ENCODE measurements at regions not wholly inside any gene's neighbourhood (a gene's known extent, or its start where the extent isn't known, plus 50 kb on each side); places are given as distances from the start of the nearest gene placed in this dataset.
"Not testable (repeated sequence)": the region's sequence is repeated elsewhere in the genome, so short reads cannot be mapped to it uniquely, and the experiment has no call there.

DNA sequence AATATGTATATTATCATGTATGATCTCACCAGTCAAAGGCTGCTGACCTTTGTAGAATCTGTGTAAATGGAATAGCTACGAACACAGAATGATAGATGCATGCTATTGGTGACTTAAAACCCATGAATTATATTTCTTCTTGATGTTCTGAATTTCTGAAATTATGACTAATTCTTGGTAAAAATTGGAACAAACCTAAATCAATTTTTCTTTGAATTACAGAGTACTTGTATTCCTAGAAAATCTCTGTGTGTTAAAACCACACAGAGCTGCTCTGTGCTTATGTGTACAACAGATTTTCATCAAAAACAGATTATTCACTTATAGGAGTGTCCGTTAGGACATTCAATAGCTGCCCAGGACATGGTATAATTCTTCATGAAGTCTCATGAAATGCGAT is 108.3 kb upstream of the MDFIC start:
- TF ChIP-seq, protein P1, sequence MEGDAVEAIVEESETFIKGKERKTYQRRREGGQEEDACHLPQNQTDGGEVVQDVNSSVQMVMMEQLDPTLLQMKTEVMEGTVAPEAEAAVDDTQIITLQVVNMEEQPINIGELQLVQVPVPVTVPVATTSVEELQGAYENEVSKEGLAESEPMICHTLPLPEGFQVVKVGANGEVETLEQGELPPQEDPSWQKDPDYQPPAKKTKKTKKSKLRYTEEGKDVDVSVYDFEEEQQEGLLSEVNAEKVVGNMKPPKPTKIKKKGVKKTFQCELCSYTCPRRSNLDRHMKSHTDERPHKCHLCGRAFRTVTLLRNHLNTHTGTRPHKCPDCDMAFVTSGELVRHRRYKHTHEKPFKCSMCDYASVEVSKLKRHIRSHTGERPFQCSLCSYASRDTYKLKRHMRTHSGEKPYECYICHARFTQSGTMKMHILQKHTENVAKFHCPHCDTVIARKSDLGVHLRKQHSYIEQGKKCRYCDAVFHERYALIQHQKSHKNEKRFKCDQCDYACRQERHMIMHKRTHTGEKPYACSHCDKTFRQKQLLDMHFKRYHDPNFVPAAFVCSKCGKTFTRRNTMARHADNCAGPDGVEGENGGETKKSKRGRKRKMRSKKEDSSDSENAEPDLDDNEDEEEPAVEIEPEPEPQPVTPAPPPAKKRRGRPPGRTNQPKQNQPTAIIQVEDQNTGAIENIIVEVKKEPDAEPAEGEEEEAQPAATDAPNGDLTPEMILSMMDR (IDR thresholded peaks at IDR 0.05; ENCODE audit: borderline replicate concordance, control extremely low read depth, extremely low read depth, insufficient read depth, missing control alignments) = no peak
- no peak for DNase-seq (ENCODE audit: low spot score)
- in situ Hi-C loops (cut with MboI; ENCODE audit: low sequenced_read_pairs, unreplicated experiment) = no loop called here

DNA sequence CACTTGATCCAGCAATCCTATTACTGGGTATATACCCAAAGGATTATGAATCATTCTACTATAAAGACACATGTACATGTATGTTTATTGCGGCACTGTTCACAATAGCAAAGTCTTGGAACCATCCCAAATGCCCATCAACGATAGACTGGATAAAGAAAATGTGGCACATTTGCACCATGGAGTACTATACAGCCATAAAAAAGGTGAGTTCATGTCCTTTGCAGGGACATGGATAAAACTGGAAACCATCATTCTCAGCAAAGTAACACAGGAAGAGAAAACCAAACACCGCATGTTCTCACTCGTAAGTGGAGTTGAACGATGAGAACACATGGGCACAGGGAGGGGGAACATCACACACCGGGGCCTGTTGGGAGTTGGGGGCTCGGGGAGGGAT is 104.9 kb upstream of the MDFIC start:
- in situ Hi-C loops (cut with MboI; ENCODE audit: low sequenced_read_pairs, unreplicated experiment); DNase-seq (ENCODE audit: low spot score): not testable (repeated sequence)

DNA sequence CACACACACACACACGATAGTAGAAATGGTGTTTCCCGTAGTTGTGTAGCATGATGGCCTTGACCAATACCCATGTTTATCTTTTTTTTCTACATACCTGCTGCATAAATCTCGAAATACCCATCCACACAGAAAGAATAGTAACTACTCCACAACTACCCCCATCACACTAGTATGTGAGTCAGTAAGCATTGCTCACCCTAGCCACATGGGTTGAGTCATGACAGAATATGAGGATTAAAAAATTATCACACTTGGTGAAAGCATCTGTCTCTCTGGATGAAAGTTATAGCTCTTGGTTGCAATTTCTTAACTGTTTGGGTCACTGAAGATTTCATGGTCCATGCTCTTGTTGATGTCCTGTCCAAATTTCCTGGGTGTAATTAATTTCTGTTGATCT is 103.4 kb upstream of the MDFIC start:
- in situ Hi-C loops (cut with MboI; ENCODE audit: low sequenced_read_pairs, unreplicated experiment) = no loop called here
- no peak for DNase-seq (ENCODE audit: low spot score)
- TF ChIP-seq, protein P1 (IDR thresholded peaks at IDR 0.05; ENCODE audit: borderline replicate concordance, control extremely low read depth, extremely low read depth, insufficient read depth, missing control alignments) = no peak

DNA sequence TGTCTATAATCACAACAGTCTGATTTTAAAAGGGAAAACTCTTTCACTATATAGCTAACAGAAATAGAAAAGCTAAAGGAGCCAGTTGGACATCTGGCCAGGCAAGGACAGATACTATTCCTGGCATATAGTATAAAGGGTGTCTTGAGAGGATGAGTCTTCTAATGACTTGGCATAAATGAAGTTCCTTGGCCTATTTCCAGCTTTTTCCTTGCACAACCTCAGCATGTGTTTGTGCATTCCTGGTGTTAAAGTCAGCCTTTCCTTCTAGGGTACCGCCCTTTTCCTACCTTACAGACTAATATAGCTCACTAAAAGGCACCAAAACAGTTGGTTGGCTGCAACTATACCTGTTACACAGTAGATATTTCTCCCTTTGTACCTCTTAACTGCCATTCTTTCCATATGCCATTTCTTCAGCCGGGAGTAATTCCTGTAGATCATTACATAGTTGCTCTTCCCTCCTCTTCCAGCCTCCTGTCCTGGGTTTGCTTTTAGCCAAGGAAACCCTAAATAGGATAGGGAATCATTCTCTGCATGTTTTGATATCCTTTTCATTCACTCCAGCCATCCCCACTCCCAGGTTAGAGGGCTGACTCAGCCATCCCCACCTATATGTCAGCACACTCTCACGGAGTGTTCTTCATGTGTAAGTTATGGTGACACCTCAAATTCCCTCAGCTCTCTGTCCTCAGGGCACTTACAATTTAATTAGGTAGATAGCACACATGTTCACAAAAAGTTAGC is 102.1 kb upstream of the MDFIC start:
- in situ Hi-C loops (cut with MboI; ENCODE audit: low sequenced_read_pairs, unreplicated experiment) = no loop called here
- TF ChIP-seq, protein P1 (IDR thresholded peaks at IDR 0.05; ENCODE audit: borderline replicate concordance, control extremely low read depth, extremely low read depth, insufficient read depth, missing control alignments) = no peak

DNA sequence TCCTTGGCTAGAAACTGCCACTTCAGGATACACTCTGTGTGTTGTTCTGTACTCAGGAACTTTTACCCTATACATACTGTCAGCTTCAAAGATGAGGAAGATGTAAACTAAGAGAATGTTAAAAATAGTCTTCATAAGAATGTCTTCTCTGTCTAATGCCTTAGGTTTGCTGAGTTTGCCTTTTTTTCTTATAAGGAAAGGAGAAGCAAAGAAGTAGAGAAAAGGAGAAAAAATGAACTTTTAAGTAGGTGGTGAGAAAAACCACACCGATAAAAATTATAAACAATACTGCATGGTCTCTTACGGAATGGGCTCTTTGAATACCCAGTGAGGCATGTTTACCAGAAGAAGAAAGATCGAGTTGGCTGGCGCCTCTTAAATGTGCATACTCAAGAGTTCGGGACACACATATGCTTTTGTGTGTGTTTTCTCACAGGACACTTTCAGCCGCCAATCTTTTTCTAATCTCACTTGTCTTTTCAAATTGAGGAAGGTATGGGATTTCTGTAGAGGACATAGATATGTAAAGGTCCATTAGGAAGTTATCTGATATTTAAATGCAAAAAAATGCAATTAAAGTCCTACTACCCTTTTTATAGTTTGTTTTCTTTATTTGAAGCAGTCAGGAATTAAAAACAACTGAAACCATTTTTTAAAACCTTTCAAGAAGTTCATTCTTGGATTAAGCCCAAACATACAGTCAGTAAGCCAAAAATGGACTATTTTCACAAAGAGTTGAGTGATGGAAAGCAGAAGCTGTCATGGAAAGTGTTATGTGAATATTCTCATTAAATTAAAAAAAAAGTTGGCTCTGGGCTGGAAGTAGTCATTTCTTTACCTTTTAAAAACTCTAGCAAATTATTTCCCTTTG is 100.6 kb upstream of the MDFIC start:
- in situ Hi-C loops (cut with MboI; ENCODE audit: low sequenced_read_pairs, unreplicated experiment) = no loop called here
- TF ChIP-seq, protein P1 (IDR thresholded peaks at IDR 0.05; ENCODE audit: borderline replicate concordance, control extremely low read depth, extremely low read depth, insufficient read depth, missing control alignments) = no peak
- DNase-seq (ENCODE audit: low spot score) = no peak

More for the DNA sequence above, 102.1 kb upstream of the MDFIC start:
- no peak for DNase-seq (ENCODE audit: low spot score)

DNA sequence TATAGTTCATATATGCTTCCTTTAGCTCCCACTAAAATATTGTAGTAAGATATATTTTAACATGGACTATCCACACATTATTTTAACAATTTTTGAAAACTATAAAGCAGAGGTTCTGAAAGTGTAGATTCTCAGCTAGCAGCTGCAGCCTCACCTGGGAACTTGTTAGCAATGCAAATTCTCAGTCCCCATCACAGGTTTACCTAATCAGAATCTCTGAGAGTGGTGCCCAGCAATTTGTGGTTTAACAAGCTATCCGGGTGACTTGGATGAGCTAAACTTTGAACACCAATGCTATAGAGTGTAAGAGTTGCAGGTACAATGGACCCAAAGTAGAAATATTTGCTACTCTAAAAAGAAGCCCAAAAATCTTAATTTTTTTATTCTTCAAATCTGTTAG is 99.8 kb upstream of the MDFIC start:
- in situ Hi-C loops (cut with MboI; ENCODE audit: low sequenced_read_pairs, unreplicated experiment) = no loop called here
- TF ChIP-seq, protein P1 (IDR thresholded peaks at IDR 0.05; ENCODE audit: borderline replicate concordance, control extremely low read depth, extremely low read depth, insufficient read depth, missing control alignments) = no peak

DNA sequence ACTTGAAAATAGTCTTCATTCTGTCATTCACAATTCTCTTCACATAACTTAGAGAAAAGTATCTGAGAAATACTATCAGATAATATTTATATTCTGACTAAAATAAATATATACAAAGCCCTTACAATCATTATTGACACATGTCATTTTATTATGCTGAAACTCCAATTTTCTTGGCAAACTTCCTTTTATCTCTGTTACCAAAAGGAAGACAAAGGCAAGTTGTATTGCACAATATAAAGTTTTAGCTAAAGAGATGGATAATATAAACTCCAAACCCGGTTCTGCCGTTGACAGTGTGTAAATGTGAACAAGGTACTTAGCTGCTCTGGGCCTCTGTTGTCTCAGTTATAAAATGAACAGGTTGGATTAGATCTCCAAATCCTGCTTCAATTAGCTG is 99.0 kb upstream of the MDFIC start:
- DNase-seq (ENCODE audit: low spot score) = no peak
- TF ChIP-seq, protein P1 (IDR thresholded peaks at IDR 0.05; ENCODE audit: borderline replicate concordance, control extremely low read depth, extremely low read depth, insufficient read depth, missing control alignments) = no peak
- in situ Hi-C loops (cut with MboI; ENCODE audit: low sequenced_read_pairs, unreplicated experiment) = no loop called here

More for the DNA sequence above, 99.8 kb upstream of the MDFIC start:
- no peak for DNase-seq (ENCODE audit: low spot score)
